ENCODE measurements at regions not wholly inside any gene's neighbourhood (a gene's known extent, or its start where the extent isn't known, plus 50 kb on each side); places are given as distances from the start of the nearest gene placed in this dataset.

DNA sequence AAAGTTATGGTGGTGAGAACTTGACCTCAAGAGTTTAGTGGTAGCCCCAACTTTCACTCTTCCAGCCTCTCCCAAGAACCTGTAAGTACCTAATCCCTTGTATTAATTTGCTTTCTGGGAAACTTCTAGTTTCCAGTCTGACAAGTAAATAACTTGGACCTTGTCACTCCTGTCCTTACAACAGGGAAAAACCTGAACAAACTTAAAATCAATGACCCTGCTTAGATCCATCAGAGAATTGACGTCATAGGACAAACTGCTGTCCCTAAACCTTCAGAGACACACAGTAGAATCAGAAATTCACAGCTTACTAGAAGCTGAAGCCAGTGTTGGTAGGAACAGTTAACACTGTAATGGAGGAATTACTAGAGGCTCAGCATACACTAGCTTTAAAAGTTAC lies 60.0 kb upstream of the DCLK2 start:
- no peak for TF ChIP-seq CTCF (IDR thresholded peaks at IDR 0.05)
- TF ChIP-seq ZFX (IDR thresholded peaks at IDR 0.05; ENCODE audit: borderline replicate concordance): no peak

Measured in 22Rv1 (cell line).